SHP77 (cell line): ENCODE measurements at regions not wholly inside any gene's neighbourhood (a gene's known extent, or its start where the extent isn't known, plus 50 kb on each side); places are given as distances from the start of the nearest gene placed in this dataset.
A peak's percentile ranks its signal among the peaks of the same experiment; 100 is the strongest.

Experiments used
- DNase-seq, 2 experiments: peaks; one replicate each; lab custom pipeline; 2025; lab: John Stamatoyannopoulos, UW

DNA sequence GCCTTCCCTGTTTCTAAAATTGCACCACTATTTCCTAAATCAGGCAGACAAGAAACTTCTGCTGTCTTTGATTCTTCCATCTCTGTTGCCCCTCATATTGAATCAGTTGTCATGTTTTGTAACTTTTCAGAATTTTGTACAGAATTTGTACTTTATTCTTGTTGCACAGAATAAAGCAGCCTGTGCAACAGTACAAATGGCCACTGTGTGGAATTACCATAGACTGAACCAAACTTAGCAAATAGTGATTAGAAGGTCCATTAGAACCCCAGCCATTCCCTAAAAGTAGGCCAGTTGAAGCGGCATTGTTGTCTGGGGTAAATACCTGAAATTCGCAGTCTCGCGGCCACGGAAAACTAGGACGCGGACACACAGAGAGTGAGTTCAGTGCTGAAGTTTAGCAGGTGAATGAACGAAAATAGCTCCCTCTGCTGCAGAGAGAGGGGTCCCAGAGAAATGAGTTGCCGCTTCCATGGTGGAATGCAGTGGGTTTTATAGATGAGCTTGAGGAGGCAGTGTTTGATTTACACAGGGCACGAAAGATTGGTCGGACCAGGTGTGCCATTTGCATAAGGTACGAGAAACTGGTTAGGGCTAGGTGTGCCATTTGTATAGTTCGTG, 71.8 kb downstream of the C4orf33 start:
- no peak for DNase-seq

GRCh38 chr4:129172181-129172580, 76.2 kb downstream of the C4orf33 start:
- DNase-seq, result no peak

DNA sequence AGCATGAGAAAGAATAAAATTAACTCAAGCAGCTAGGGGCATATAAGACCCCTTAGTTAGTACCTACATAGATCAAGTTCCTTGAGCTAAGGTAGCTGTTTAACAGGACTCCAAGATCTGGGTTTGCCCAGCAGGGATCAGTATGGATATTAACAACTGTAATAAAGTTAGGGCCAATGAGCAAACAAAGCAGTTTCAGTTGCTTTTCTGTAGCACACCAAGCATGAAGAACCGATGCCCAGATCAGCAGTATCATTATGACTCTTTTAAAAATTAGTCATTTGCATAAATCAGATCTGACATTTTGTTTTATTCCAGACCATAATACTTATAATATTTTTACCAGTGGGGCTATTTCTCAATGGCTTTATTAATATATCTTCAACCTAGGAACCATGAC, 80.9 kb downstream of the C4orf33 start:
- no peak for DNase-seq

- no peak for DNase-seq
Observed at GRCh38 chr4:129179276-129179675, 83.3 kb downstream of the C4orf33 start.

GRCh38 chr4:129189630-129190029, 93.7 kb downstream of the C4orf33 start:
- DNase-seq, result no peak

- no peak for DNase-seq
Observed at GRCh38 chr4:129193357-129194100, 97.6 kb downstream of the C4orf33 start.

- DNase-seq, result no peak
Observed at GRCh38 chr4:129208481-129208880, 112.5 kb downstream of the C4orf33 start.

- no peak for DNase-seq
Observed at GRCh38 chr4:129213692-129214091, 117.7 kb downstream of the C4orf33 start.

DNA sequence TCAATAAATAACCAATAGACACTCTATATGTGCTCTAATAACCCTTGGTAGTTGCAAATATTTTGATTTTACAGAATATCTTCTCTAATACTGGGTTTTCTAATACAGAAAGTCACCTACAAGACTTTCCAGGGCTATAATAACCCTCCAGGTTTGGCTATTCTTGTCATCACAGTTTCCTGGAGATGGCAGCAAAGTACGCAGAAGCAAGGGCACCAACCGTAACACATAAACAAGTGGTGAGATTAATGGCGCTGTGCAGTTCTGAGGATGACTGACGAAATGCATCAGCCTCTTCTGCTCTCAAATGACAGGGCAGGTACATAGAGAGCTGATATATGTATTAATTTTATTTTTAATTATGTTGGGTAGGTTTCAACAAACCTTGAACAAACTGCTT, 122.4 kb downstream of the C4orf33 start:
- DNase-seq, result peak; percentile 20 to 40

DNA sequence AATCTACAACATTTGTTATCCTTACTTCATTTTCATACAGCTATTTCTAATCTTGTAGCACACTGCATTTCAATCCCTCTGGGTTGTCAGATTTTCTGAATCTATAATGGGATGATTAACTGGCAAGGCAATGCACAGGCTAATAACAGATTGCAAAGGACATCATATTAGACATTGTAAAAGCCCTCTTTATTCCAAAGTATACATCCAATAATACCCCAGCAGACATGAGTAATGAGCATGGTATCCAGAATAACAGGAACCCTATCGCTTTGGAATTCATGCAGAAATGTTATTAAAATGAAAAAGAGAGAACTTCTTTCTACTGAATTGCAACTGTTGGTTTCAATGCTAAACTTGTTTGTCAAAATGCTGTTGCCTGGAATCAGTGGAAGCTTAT, 122.9 kb downstream of the C4orf33 start:
- no peak for DNase-seq

DNA sequence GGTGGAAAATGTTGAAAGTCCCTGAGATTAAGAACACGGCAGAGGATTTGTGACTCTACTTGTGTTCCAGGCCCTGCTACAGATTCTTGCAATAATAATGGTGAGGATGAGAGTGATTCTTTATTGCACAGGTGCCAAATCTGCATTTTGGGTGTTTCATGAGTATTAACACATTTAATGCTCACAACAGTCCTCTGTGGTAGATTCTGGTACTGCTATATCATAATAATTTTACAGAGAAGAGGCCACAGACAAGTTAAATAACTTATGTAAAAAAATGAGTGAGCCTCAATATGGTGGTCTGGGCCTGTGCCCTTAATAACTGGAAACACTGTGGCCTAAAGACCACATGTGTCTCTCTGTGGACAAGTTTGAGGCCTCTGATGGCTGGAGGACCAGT, 124.3 kb downstream of the C4orf33 start:
- DNase-seq, result no peak

- no peak for DNase-seq
Observed at GRCh38 chr4:129223945-129224344, 128.0 kb downstream of the C4orf33 start.

DNA sequence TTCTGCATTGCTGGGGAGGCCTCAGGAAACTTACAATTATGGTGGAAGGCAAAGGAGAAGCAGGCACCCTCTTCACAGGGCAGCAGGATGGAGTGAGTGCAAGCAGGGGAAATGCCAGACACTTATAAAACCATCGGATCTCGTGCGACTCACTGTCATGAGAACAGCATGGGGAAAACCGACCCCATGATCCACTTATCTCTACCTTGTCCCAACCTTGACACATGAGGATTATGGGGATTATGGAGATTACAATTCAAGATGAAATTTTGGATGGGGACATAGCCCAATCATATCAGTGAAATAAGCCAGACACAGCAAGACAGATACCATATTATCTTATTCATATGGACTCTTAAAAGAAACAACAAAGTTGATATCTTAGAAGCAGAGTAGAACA, 134.9 kb downstream of the C4orf33 start:
- DNase-seq, result no peak

DNA sequence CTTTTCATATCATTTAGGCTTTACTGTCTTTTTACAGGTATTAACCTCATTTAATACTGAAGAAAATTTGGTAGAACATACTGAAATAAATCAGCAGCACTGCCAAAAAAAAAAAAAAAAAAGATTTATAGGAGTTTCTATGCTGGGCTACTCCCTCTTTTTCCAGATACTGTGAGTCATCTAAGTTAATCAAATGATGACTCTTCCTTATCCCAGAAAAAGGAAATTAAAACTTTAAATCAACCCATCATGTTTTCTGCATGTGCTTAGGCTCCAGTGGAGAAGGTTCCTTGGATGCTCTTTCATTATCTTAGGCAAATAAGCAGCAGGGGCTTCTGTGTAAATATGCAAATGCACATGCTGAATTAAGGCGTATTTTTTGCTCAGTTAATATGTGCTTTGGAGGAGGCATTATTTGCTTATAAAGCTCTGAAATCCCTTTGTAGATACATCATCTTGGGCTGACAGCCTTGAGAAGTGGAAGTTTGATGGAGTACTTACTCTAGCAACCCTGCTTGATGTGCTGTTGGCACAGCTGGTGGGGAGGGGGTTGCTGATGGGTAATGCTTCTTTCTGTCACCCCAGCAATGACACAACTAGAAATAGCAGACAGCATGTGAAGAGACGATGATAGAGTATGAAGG, 136.1 kb downstream of the C4orf33 start:
- DNase-seq, result peak; percentile 37 to 51

DNA sequence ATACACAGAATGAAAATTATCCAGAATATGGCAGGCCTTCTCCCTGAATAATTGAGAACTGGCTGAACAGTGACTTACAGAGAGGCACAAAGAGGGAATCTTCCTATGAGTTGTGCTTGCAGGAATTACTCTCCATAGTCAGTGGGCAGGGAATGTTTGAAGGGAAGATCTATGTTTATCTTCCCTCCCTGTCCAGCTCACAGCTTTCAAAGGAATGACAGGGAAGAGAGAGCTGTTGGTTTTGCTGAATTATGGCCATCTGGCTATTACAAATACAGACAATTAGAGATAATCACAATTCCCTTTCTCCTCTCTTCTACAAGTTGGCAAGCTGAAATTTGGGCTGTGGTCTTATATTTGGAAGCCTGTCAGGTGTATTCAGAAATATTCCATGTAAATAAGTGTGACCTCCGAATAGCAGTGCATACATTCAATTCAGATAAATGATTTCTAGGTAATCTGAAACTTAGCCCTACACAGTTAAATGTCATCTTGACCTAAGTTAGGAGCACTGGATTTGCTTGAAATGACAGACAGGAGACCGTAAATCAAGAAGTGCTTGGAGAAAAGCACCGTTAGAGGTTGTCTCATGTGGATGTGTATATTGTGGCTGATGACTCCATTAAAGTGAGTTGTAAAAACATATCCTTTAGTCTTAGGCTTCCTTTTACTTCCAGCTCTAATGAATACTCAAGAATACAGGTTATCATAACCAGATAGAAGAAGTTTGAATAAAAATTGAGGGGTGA, 136.8 kb downstream of the C4orf33 start:
- DNase-seq, result peak; percentile 37 to 51

DNA sequence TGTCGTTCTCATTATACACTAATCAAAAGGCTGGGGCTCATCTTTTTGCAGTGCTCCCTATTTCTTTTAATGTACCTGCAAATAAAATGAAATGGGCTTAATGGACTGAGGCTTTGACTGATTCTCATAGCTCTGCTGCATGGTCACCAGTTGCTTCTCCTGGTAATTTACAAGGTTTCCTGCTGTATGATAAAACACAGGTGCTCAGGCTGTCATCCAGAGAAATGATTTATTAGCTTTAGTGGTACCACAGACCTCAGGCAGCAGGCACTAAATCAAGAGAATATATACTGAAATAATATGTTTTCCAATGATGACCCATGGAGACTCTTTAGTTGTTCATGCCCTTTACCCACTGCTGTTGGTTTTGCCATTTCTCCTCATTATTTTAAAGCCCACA, 137.7 kb downstream of the C4orf33 start:
- DNase-seq, result peak; percentile 11 to 44

- DNase-seq, result no peak
Observed at GRCh38 chr4:129236351-129236750, 140.4 kb downstream of the C4orf33 start.

DNA sequence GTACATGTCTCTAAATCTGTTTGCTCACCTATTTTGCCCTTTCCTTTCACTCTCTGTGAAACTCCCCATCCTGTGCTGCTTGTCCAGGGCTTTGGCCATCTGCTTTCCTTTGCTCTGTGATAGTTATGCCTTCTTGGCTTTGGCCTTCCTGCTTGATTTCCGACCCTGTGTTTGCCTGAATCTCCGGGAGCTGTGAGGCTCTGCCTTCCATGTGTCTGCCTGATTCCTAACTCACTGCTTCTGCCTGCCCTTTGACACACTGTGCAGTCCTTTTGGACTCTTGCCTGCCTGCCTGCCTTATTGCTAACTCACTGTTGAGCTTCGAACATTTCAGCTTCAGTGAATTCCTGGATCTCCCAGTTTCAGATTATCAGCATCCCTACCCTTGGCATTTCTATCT, 143.1 kb downstream of the C4orf33 start:
- DNase-seq, result peak; percentile 33 to 44

GRCh38 chr4:129240816-129241215, 144.9 kb downstream of the C4orf33 start:
- peak; percentile 65 to 66 for DNase-seq

GRCh38 chr4:129246145-129246544, 150.2 kb downstream of the C4orf33 start:
- peak; percentile 26 to 46 for DNase-seq

- peak; percentile 89 to 90 for DNase-seq
Observed at GRCh38 chr4:129246910-129247461, 151.0 kb downstream of the C4orf33 start.

DNA sequence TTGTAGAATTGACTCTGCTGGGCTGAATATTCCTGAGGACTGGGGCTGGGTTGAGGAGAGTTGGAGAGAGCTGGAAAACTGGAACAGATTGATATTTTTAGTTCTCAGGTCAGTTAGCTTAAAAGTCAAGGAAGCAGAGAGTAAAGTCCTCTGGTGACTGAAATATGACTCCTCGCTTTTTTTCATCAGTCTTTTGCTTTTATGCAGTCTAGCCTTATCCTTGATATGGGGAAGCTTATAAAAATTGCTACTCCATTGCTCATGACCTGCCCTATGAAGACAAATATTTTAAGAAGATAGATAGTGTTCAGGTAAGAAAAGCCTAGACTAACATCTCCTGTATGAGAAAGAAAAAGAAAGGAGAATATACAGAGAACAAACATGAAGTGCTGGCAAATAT, 152.7 kb downstream of the C4orf33 start:
- DNase-seq, result no peak
